Smooth muscle cell of the brain vasculature (primary cell): ENCODE measurements at regions not wholly inside any gene's neighbourhood (a gene's known extent, or its start where the extent isn't known, plus 50 kb on each side); places are given as distances from the start of the nearest gene placed in this dataset.

ENCODE experiments used
- DNase-seq: peaks from one replicate; pipeline ENCODE4 v3.0.0-alpha.2; 2012; ENCODE audit warnings: low read depth, low spot score

DNA sequence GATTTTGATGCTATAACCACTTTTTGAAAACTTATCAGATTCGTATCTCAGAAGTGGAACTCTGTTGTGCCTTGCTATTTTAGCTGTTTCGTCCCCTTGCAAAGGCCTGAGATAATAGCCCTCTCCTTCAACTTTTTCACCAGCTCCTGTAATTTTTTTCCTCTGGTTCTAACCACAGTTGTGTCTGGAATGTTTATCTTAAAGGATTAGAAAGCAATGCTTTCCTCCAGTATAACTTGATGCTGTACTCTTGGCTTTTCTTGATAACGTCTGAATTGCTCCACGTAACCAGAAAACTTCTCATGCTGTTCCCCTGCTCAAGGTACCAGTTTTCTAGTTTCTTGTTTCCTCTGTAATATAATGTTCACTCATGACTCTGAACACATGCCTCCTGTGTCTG lies 209.4 kb downstream of the DTWD2 start:
- DNase-seq, result no peak

DNA sequence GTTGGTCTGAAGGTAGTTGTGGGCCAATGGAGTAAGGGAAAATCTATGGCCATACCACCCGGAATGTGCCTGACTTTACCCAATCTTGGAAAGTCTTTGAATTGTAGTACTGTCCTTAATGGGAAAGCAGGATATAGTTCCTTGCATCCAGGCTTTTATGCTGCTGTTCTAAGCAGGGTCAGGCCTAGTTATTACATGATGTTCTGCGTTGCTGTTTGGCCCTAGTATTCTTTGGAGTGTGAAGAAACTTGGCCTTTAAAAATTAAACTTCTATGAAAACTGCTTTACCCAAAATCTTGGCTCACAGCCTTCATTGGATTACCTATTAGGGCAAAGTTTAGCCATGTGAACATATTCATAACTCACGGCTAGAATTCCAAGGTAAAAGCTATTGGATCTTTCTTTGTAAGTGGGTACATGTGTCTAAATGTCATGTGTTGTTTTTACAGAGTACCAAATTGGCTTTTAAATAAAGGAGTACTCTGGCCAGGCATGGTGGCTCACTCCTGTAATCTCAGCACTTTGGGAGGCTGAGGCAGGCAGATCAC lies 211.1 kb downstream of the DTWD2 start:
- DNase-seq, result no peak

DNA sequence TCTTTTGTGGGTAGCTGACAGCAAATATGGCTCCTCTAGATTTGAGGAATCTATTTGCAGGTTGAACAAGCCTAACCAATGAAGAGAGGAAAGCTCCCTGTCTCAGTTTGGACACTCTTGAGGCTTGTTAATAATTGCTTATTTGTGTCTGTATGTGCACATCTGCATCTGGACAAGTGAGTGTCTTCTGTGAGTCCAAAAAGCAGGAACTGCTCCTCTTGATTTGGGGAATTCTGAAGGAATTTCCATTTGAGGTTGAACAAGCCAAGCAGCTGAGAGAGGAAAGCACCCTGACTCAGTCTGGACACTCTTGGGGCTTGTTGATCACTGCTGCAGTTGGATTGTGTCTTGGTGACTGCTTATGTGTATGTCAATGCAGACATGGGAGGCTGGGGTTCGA lies 211.6 kb downstream of the DTWD2 start:
- no peak for DNase-seq

DNA sequence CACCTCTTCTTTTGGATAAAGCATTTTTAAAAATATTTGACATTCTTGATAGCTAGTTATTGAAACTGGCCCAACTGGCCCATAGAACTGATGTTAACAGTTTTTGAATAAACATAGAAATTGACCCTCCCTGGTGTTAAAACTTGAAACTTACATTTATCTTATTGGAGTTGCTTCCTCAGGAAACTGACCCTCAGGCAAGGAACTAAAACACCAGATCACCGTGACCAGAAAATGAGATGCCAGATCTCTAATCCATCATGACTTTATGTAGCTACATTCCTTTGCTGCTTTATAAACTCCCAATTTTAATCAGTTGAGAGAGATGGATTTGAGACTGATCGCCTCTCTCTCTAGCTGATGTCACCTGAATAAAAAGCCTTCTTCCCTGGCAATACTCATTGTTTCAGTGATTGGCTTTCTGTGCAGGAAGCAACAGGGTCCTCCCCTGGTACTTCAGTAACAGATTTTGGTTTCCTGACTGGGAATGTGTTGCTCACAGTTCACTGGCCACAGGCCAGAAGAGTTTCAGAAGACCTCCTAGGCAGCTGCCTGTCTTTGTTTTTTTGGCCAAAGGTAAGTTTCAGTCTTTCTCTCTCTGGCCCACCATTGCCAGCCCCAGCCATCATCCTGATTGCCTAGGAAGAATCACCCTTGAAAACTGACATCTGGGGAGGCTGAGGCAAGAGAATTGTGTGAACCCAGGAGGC lies 212.4 kb downstream of the DTWD2 start:
- no peak for DNase-seq

DNA sequence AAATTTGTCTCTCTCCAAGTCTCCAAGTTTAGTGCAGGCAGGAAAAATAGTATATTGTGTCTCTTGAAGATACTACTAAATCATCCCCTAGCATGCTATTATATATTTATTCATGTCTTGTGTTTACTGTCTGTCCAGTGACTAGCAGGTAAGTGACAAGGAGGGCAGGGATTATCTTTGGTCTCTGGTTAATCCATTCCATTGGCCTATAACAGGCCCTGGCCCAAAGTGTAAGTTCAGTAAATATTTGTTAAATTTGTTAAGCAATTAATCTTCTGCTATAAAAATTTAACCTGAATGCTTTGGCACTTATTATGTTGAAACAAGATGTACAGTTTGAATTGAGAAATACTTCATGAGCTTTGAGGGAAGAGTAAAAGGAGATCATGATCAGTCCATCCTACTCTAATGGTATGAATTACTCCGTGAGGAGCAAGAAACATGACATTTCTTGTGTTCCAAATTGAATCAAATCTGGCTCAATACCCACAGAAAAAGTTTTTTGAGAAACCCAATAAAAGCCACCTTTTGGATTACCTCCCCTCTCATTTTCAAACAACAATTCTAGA lies 219.7 kb downstream of the DTWD2 start:
- no peak for DNase-seq

DNA sequence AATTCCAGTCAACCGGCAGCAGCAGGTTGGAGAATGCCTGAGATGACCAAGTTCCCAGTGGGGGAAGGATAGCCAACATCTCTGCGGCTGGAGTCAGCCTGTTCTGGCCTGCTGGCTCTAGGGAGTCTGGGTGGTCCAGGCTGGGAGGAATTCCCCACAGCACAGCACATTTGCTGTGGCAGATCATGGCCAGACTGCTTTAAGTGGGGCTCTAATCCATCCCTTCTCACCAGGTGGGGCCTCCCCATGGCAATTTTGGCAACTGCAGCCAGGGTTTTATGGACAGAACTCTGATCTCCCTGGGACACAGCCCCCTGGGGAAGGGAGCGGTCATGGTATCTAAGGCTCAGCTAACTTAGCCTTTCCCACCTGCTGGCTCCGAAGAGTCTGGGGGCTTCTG lies 226.1 kb downstream of the DTWD2 start:
- DNase-seq, result no peak

DNA sequence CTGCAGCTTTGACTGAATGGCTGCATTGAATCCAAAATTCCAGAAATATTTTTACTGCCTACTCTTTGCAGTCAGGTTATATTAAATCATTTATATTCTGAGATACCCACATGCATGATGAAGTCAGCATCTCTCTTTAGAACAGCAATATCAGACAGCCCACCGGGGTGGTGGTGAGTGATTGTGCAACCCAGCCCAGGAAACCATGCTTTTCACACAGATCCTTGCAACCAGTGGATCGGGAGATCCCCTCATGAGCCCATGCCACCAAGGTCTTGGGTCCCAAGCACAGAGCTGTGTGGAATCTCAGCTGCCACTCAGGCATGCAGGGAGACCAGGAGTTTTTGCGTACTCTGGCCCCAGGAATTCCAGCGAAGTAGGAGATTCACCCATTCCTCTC lies 226.5 kb downstream of the DTWD2 start:
- no peak for DNase-seq

DNA sequence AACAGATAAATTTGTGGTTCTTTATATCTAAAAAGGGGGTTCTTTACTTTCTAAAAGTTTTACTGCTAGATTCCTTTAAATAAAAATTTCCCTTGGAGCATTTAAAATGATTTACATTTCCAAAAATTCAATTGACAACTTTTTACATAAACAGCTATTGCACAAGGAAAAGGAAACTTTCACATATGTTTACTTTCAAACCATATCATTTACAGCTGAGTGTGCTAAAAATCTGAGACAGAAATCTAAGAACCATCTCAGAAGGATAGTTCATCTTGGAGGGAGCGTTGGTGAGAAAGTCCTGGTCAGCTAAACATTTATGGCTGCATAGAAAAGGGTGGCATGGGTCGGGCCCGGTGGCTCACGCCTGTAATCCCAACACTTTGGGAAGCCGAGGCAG lies 235.4 kb downstream of the DTWD2 start:
- no peak for DNase-seq

DNA sequence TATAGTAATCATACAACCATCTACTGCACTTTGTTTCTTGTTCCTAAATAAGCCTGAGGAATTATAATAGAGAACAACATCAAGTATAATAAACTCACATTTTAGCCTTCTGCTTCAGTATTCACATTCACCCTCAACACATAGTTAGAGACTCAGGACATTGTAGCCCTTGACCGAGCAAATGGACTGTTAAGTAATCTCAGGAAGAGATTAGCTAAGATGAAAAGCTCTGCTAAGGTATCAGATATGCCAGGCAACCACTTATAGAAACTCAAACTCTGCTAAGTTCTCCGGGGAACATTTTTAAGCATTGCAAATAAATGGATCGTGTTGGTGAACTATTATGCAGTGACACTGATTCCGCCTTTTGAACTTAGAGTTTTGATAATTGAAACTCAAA lies 252.0 kb downstream of the DTWD2 start:
- no peak for DNase-seq

DNA sequence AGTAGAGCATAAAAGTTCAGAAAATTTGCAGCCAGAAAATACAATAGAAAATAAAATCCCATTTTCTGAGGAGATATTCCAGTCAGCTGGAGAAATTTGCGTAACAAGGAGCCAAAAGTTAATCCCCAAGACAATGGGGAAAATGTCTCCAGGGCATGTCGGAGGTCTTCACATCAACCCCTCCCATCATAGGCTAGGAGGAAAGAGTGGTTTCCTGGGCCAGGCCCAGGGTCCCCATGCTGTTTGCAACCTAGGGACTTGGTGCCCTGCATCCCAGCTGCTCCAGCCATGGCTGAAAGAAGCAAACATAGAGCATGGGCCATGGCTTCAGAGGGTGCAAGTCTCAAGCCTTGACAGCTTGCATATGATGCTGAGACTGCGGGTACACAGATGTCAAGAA lies 255.0 kb downstream of the DTWD2 start:
- DNase-seq, result no peak

DNA sequence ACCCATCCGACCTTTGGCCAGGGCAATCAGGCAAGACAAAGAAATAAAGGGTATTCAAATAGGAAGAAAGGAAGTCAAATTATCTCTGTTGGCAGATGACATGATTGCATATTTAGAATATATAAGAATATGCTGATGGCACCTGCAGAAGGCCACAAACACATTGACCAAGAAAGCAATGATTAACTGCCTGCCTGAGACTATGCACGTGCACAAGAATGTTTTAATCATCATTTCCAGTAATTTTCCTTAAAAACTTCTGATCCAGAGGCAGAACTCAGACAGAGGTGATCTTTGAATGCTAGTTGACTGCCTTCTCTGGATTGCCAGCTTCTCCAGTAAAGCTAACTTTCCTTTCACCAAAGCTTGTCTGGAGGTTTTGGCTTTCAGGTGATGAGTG lies 260.2 kb downstream of the DTWD2 start:
- DNase-seq, result no peak

DNA sequence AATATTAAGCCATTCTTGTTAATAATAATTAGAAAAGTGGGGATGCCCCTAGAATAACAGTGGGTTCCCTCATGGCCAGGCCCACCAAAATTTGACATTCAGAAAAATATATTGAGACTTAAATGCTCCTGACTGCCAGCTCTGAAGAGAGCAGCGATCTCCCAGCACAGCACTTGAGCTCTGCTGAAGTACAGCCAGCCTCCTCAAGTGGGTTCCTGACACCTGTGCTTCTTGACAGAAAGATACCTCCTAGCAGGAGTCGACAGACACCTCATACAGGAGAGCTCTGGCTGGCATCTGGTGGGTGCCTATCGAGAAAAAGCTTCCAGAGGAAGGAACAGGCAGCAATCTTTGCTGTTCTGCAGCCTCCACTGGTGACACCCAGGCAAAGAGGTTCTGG lies 261.5 kb downstream of the DTWD2 start:
- no peak for DNase-seq

DNA sequence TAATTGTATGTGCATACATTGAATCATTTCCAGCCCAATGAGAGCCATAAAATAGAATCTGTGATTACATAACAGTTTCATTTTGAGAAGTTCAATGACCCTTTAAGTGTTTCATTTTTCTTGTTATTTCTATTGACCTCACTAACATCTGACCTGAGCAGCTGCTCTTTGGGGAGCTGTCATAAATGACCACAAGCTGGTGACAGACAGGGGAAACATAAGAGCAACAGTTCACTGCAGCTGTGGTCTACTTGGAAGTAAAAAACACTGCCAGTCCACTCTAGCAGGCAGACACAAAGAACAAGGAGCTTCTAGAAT lies 265.4 kb downstream of the DTWD2 start:
- no peak for DNase-seq

DNA sequence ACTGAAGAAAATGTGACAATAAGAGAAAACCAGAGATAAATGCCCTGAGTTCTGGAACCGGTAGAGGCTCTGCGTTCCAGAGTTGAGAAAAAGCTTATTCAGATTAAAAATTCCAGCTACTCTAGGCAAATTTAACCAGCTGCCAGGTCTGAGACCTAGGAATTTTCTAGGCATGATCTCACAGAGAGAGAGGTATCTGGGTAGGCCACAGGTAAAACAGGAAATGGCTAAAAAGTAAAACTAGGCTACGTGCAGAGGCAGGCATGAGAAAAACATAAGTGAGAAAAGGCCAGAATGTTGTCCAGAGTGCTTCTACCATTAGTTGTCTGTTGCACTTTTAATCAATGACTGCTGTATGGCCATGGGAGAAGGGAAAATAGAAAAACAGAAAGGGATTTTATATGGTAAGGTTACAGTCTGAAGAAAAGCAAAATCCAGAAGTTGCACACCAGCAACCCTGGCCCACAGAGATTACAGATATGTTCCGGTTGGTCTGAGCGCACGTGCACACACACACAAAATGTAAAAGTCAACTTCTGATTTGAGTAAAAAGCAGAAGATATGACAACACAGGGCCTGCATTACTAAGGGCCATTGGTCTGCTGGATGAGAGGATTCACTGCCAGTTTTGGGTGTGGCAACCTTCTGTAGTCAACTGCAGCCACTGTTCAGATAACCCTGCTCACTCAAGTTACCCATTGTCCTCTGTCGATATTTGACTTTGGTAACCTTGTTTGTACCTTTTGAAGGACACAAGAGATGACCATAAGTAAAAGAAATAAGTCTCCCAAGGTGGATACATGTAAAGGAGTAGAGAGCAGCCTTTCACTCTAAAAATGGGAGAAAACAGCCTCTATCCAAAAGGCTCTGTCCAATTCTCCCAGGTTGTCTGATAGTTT lies 266.0 kb downstream of the DTWD2 start:
- DNase-seq, result no peak

DNA sequence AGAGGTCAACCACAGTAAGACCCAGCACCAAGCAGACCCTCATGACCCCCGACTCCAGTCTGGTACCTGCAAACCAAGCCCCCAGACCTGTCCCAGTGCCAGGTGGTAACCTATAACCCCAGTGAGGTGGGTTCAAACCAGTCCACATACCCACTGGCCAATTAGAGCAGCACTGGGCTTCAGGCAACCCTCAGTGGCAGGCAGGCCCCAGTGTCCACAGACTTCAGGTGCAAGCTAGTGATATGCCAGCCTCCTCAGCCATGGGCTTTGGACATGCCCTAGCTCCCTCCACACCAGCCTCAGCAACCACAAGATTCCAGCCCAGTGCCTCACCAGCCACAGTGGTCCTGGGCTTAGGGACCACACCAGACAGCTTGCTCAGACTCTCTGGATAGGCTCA lies 276.6 kb downstream of the DTWD2 start:
- DNase-seq, result no peak

DNA sequence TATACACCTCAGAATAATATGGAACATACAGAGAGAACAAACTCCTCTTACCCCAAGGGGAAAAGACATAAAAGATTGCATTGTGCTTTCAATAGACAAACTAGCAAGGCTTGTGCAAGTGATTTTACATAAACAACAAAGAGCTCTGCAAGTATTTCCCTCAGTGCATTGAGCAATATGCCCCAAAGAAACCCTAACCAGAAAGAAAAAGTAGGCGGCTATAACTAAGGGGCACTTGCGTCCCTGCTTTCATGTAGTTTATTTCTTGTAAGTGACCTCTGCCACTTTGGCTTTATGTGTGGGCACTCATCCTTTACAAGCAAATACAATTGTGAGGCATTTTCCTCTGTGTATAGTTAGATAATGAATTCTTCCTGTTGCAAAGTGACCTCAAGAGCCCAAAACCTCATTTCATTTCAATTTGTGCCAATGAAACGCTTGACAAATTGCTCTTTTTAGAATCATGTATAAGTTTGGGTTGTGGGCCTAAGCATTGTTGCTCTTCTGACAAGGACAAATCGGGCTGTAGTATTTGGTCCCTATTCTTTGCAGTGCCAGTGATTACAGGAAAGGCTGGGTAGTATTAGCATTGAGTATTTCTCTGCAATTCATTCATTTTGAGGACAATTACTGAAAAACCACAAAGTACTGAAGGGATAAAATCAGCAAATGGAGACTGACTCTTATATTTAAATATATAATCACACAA lies 282.2 kb downstream of the DTWD2 start:
- DNase-seq, result no peak

DNA sequence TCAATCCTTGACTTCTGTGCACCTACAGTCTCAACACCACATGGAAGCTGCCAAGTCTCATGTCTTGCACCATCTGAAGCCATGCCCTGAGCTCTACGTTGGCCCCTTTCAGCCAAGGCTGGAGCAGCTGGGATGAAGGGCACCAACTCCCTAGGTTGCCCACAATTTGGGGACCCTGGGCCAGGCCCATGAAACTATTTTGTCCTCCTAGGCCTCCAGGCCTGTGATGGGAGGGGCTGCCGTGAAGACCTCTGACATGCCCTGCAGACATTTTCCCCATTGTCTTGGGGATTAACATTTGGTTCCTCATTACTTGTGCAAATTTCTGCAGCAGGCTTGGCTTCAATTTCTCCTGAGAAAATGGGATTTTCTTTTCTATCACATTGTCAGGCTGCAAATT lies 285.1 kb downstream of the DTWD2 start:
- no peak for DNase-seq

DNA sequence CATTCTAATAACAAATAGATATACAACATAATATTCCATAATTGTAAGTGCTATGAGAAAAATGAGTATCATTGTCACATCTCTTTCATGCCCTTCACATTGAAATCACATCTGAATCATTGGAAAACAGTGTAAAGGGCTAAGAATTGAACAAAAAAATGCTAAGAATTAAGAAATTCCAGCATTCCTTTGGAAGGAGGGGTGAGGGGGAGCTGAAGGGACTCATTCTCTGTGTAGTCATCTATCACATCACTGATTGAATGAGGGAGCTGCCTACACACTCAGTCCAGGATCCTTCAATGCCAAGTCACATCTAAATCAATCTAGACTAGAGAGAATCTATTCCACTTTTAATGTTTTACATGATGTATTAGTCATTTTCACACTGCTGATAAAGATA lies 286.6 kb downstream of the DTWD2 start:
- DNase-seq, result no peak

DNA sequence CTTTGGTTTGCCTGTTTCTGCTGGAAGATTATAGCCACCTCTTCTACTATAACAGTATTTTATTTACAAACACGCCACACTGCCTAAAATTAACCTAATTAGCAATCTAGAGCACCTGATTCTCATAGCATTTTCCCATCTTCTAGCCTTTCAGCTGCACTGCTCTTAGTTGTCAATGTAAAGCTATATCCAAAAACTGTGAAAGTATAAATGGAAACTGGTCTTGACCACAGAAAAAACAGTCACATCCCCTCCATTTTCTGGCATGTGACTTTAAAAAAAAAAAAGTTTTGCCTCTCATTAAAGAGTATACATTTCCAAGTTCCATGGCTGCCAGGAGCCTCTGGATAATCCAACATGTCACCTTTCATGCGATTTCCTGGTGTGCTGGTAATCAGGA lies 287.8 kb downstream of the DTWD2 start:
- no peak for DNase-seq

DNA sequence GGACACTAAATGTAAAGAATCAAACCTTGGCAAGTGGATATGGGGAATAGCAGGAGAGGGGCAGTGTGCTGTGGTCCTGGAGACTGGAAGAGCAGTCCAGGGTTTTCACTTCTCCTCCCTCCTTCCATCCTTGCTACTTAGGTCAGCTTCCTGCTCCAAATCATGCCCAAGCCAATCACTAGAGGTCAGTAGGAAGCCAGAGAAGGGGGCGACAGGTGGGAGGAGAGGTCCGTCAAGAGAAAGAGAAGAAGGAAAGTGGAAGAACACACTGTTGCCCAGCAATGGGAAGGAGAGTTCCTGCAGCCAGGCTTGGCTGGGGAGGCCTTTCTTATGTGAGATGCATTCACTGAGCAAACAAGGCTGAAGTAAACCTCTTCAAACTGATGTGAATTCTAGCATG lies 289.6 kb downstream of the DTWD2 start:
- no peak for DNase-seq

DNA sequence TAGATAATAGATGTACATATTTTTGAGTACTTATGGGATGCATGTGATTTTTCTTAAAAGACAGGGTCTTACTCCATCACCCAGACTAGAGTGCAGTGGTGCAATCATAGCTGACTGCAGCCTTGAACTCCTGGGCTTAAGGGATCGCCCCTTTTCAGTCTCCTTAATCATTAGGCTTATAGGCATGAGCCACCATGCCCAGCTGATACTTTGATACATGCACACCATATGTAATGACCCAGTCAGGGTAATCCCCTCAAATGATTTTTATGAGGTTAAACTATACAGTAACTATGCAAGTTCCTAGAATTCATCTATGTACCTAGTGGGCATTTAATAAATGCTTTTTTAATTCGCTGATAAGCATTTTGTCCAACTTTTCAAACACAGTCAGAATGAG lies 292.3 kb downstream of the DTWD2 start:
- DNase-seq, result no peak

DNA sequence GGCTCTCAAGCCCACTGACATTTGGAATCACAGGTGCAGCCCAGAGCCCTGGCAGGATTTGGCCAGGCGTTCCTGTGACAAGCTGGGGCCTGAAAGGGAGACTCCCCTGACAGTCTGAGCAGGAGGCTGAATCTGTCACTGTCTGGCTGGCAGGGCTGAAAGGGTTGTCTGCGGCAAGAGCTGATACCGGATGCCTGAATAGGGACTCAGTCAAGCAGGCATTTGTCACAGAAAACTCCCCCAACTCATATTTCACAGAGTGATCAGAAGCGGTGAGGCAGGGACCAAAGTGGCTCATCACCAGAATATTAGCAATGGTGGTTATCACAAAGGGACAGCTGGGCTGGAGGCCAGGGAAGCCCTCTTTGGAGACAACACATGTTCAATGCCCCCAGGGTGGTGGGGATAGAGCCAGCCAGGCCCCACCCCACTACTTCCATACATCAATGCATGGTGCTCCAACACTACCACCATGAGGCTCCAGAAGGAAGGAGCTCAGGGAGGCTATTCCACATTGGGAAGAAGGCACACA lies 295.5 kb downstream of the DTWD2 start:
- no peak for DNase-seq
